NCI-H2081 (cell line): ENCODE measurements at regions not wholly inside any gene's neighbourhood (a gene's known extent, or its start where the extent isn't known, plus 50 kb on each side); places are given as distances from the start of the nearest gene placed in this dataset.
"Not testable (repeated sequence)": the region's sequence is repeated elsewhere in the genome, so short reads cannot be mapped to it uniquely, and the experiment has no call there.

Experiments used
- DNase-seq, 2 experiments: peaks; one replicate each; lab custom pipeline; 2025; lab: John Stamatoyannopoulos, UW

DNA sequence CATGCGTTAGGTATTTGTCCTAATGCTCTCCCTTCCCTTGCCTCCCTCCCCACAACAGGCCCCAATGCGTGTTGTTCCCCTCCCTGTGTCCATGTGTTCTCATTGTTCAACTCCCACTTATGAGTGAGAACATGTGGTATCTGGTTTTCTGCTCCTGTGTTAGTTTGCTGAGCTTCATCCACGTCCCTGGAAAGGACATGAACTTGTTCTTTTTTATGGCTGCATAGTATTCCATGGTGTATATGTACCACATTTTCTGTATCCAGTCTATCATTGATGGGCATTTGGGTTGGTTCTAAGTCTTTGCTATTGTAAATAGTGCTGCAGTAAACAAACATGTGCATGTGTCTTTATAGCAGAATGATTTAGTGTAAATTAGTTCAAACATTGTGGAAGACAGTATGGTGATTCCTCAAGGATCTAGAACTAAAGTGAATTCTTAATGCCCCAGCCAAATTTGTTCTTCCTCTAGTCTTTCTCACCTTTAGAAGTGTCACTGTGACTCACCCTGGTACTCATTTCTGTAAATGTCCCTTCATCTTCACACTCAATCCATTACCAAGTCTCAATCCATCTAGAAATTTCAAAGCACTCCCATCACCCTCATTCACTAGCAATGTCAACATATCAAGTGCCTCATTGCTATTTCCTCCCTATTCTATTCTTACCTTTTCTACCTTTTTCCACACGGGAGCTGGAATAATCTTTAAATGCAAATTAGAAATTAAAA, 123.9 kb downstream of the MREG start:
- not testable (repeated sequence) for DNase-seq

DNA sequence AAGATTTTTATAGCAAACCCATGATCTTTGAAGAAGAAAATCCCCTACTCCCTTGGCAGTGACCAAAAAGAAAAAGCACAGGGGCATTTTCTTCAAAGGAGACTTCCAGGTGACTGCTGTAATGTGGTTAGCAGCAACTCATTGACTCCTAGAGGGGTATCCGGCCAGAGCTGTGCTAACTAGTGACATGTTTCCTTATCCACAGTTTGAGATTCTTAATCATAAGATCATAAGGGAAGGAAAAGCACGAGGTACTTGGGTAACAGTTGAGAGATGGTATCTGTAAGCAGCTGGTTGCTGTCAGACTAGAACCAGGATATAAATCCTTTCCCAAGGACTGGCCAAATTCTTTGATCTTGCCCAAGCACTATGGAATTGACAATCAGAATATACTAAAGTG, 124.7 kb downstream of the MREG start:
- DNase-seq = no peak

DNA sequence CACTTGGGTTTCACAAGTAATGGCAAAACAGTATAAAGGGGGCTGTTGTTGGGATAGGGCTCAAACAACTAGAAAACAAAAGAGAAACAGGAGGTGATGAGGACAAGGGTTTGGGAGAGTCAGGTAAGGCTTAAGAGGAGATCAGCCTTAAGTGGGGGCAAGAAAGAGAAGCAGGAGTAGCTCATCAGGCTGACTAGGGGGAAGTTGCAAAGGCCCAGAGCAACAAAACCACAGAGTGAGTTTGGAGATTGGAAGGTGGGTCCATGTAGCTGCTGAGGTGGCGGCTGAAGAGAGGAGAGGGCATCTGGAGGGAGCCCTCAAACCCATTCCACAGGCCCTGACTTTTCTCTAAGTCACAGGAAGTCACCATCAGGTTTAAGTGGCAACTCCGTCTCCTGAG, 126.0 kb downstream of the MREG start:
- DNase-seq = no peak

DNA sequence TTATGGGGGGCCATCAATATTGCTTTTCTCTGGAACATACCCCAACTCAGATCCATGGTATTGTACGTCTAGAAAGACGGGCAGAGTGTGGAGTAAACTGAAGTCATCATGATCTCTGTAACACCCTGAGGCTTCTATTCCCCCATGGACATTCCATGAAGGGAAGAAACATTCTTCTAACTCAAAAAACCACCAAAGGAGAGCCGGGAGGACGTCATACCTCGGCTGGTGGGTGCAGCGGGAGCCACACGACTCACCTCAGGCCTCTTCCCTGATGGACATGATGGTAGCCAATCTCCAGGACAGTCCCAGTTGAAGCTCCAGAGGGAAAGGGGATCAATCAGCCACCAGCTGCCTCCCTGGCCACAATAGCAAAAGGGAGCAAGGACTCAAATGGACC, 127.3 kb downstream of the MREG start:
- no peak for DNase-seq

DNA sequence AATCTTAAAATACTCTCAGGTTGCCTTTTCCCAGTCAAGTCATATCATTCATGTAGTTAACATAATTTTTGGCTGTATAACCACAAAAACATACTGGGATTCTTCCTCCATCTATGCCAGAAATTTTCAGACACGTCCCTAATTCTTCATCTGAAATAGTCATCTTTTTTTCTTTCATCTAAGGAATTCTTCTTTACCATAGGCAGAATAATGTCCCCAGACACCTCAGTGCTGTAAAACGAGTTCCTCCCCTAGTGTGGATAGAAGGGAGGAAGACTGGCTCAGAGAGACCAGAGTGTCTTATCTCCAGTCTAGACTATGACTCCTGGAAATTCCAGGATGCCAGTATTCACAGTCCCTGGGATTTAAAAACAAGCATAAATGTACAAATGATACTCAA, 127.8 kb downstream of the MREG start:
- DNase-seq = no peak

DNA sequence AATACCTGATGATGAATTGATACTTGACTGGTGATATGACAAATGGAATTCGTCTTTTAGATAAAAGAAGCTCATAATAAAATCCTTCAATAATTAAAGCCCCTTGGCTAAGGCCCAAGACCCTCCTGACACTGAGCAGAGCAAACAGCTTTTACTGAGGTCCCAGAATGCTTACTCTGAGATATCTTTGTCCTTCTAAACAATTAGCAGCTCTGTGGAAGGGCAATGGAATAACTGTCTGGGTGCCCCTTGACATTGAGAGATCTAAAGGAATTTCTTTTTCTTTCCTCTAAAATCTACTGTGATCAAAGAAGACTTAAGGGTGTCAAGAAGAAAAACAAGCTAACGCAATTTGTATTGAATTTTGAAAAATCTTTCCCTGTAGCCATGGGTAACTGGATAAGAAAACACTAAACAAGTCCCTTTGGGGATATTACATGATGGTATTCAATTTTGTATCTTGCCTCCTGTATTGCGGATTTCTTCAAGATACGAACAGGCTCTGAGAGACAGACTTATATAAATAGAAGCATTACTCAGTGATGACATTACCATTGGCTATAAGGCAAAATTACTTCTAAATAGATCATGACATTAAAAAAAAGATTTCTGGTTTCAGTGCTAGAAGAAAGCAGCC, 128.8 kb downstream of the MREG start:
- DNase-seq = no peak

DNA sequence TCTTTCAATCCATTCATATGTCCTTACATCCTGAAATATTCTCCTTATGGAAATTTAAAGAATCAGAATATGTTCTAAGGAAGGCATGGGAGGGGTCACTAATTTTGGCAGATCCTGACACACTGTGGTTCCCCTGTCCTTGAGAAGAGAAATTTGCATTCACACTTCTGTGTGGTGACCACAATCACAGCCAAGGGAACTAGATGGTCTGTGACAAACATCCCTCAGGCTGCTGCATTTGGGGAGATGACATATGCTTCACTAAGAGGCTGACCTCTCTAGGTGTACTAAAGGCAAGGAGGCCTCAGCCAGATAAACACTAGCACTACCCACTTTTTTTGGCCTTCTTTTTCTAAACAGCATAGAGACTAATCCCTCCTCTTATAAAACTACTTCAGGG, 129.6 kb downstream of the MREG start:
- no peak for DNase-seq

DNA sequence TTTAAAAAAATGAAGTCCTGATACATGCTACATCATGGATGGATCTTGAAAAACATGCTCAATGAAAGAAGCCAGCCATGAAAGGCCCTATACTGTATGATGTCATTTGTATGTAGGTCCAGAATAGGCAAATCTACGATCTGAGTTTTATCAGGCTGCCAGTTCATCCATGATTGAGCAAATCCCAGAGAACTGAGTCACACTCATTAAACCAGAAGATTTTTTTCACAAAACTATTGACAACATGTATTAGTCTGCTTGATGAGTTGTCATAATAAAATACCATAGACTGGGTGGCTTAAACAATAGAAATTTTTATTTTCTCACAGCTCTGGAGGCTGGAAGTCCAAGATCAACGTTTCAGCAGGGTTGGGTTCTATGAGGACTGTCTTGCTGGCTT, 130.7 kb downstream of the MREG start:
- DNase-seq = no peak

DNA sequence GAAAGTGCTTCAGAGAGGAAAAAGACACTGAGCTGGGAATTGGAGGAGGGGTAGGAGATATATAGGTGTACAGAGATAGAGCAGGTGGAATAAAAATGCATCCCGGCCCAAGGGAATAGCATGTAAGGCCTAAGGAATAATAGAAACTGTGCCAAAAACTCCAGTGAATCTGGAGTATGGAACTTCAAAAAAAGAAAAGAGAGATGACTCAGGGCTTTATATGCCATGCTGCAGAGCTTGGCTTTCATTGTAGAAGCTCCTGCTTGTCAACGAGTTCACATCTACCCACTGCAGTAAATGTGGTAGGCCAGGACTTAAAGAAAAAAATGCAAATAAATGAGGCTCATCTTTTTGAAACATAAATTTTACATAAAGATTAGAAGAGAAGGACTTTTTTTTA, 131.8 kb downstream of the MREG start:
- DNase-seq = no peak

DNA sequence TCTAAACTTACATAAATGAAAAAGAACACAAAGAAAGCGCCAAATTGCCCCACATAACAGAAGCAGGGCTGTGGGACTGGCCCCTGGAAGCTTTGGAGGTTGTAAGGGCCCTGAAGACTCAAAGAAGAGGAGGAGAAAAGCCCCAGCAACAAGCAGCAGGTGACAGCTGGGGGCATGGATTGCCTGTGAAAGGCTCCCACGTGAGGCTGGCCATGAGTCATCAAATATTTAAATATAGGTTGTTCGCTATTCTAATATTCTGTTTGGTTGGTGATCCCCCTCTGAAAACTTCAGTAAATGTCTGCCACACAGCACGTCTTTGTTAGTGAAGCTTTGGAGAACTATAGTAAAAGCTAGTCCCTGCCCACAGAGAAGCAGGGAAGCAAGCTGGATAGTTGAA, 132.4 kb downstream of the MREG start:
- DNase-seq = no peak

DNA sequence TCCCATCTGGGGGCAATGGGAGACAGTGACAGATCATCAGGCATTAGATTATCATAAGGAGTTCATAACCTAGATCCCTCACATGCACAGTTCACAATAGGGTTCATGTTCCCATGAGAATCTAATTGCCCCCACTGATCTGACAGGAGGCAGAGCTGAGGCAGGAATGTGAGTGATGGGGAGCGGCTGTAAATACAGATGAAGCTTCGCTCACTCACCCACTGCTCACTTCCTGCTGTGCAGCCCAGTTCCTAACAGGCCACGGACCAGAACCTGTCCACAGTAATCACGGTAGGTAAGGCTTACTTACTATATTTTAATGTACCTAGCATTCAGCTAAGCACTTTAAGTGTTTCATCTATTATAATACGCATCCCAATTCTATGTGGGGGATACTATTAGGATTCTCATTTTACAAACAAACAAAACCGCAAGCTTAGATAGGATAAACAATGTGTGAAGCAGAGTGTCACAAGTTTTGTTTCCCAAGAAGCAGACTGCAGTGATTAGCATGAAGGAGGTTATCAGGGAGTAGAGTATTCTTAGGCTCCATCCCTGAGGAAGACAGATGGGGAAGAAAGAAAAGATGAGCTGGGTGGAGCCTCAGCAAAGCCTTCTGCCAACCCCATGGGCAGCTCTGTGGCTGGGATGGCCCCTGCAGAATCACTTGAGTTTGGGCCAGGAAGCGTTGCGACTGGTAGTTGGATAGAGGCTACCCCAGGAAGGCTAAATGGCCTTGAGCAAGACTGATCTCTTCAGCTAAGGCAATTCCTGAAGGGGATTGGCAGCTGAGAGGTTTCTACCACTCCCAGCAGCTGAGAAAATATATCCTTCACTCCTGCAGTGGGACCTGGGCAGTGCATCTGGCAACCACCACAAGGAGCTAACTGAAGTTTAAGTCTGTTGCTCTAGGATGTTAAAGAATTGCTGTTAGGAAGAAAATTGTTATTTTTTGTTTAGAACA, 133.1 kb downstream of the MREG start:
- DNase-seq = no peak

DNA sequence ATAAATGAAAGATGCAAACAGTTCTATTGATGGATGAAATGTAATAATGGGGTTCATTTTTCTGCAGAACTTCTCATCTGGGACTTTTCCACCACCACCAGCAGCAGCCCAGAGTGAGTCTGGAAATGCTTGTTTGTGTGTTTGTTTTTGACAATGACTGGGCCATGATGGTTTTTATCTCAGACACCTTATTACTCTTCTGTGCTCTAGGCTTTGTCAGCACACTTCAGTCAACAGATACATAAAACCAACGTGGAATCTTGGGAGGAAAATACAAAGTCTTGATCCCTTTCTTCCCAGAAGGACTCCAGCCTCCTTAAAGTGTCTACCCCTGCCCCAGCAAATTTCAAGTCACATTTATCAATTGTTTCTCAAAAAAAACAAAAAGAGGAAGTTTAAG, 134.0 kb downstream of the MREG start:
- no peak for DNase-seq

DNA sequence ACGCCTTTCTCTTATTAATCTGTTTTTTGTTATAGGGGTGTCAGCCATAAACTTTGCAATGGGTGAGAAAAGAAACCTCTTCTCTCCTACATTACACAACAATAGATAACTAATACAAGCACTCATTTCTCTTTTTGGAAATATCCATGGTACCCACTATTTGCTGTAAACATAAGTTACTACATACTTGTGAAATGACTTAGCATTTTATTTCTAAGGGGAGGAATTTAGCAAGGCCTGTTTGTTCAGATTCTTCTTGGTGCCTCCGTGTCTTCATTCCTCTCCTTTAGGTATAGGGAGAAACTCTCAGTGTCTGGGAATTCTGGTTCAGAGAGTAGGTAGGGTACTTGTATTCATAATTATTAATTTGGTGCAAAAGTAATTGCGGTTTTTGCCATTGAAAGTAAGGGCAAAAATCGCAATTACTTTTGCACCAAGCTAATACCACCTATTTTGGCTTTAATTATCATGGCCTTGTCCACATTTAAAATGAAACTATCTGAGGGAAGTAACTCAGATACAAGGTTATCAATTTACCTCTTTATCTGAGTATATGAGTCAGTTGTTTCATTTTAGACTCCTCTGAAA, 134.8 kb downstream of the MREG start:
- DNase-seq = no peak

DNA sequence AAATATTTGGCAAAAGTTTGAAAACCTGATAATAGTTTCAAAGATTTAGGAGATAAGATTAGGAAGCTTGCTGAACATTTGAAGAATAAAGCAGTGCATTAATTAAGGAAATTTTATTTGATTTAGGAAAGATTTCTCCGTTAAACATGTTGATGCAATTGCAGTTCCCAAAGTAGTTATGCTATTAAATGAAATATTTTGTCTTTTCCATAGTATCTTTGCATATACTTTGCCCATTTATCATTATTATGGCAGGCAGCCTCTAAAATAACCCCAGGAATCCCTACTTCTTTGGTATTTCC, 136.5 kb downstream of the MREG start:
- no peak for DNase-seq

DNA sequence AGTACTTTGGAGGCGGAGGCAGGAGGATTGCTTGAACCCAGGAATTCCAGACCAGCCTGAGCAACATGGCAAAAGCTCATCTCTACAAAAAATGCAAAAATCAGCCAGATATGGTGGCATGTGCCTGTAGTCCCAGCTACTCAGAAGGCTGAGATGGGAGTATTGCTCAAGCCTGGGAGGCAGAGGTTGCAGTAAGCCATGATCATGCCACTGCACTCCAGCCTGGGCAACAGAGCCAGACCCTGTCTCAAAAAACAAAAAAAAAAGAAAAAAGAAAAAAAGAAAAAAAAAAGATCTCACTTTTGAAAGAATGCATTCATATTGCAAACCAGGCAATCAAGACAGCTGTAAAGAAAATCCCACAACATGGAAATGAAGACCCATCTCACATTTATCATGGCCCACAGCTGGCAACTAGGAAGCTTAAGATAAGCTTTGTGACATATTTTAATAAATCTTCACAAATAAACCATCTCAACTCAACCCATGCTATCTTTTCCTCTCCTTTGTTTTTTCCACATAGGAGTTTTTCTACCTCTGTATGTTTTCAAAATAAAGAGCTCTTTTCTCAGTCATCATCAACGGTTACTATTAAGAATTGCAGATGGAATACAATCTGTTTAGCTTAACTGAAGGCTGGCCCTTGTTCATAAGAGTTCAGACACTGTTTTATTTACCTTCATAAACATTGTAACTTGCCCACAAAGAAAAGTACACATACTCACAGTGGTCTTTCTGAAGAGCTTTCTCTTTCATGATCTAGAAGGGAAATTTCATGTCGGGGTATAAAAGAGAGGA, 137.0 kb downstream of the MREG start:
- no peak for DNase-seq

DNA sequence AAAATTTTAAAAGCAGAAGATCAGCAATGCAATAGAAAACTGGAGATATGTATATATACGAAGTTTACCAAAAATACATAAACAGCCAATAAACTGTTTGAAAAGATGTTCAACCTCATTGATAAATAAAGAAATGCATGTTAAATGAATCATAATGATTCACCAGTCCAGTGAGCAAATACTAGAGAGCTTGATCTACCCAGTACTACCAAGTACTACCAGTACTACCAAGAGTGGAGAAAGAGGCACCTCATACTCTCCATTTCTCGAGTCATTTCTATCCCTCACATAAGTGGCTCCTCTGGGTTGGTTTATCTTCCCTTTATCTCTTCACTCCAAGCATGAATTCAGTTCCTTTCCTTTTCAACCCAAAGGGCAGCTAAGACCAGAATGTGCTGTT, 138.9 kb downstream of the MREG start:
- no peak for DNase-seq

DNA sequence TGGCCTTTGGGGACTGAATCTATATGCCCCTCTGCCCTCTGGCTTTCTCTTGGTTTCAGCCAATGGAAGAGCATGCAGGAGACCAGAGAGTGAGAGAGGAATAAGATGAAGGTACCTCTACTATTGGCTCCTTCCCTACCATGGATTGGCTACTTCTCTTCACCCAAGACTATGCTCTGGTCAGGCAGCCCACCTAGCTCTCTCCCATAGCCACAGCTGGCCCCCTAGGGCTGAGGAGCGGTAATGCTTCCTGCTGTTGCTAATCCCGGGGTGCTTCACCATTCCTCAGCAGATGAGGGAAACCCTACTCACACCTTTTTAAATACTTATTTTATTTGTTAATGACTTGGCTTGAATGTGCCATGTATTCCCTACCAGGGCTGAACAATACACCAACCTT, 142.4 kb downstream of the MREG start:
- DNase-seq = no peak

DNA sequence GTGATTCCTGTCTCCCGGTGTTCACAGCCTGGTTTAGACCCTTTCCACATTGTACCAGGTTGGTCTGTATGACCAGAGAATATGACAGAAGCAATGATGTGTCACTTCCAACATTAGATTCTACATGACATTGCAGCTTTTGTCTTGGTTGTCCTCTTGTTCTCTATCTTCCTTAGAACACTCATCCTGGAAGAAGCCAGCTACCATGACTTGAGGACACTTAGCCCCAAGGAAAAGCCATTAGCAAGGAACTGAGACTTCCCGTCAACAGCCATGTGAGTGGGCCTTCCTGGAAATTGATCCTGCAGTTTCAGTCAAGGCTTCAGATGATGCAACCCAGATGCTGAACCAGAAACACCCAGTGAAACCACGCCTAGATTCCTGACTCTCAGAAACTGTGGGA, 143.3 kb downstream of the MREG start:
- no peak for DNase-seq

DNA sequence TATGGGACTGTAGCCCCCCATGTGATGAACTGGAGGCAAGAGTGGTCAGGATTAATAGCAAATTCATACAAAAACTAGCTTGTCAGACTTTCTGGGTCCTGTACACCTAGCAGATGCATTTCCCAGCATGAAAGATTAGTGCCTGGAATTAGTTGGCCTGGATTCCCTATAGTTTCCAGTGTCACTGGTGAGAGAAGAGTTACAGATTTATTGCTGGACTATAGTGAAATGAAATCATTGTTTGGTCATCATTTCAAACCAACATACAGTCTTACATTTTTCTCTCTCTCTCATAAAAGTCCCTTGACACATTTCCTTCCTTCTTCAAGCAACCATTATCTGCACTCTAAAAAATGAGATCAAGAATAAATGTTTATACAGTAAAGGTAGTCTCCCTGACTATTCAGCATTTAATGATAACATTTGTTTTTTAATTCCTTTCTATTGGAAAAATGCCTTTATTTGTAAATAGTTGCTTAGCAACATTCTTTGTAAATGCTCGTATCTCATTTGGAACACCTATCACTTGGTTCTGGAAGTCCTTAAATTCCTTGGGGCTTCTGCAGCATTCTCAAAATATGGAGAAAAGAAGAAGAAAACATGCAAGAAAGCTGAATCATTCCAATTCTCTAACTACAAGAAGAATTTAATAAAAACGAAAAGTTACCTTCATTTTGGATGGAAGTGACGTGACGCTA, 144.4 kb downstream of the MREG start:
- no peak for DNase-seq

DNA sequence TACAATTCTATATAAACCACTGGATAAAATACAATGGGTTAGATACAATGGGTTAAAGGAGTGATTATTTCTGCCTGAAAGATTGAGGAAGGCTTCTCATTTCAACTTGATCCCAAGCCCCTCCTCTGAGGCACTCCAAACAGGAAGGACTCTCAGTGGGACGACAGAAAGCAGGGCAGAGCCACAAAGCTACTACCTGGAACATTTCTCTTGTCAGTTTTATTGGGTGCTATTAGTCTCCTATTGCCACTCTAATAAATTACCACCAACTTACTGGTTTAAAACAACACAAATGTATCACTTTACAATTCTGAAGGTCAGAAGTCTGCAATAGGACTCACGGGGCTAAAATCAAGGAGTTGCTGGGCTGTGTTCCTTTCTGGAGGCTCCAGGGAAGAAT, 146.7 kb downstream of the MREG start:
- no peak for DNase-seq

DNA sequence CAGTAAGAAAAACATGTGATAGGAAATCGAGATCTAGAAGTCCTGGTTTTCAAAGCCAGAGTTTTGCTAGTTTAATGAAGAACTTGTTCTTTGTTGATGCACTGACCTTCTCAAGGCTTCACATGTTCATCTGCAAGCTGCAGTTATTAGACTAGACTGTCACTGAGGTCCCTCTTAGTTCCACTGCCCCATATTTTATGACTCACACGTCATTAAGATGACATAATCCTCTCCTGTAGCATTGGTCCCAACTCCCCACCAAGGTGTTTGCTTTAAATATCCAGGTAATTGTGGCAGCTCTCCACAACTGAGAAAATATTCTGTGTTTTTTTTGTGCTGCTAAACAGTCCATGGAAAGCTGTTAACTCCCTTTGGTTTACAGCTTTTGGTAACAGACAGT, 149.7 kb downstream of the MREG start:
- DNase-seq = no peak
